SK-N-SH treated with all-trans-retinoic acid at 6 μM for 48 hours (cell line): ENCODE measurements at regions not wholly inside any gene's neighbourhood (a gene's known extent, or its start where the extent isn't known, plus 50 kb on each side); places are given as distances from the start of the nearest gene placed in this dataset.

Experiments
- ATAC-seq: fragments of 200-7000 bp; cut with Tn5 transposase; 3 replicates; pipeline ENCODE4 v1.9.1; 2020; ENCODE audit warnings: mild to moderate bottlenecking, moderate library complexity
- ARNTL ChIP-seq: fragments of 450-650 bp; formaldehyde crosslinking; IDR thresholded peaks from 2 replicates; pipeline ENCODE4 v1.5.0; 2020; ENCODE audit warnings: low read depth, mild to moderate bottlenecking, moderate library complexity, borderline replicate concordance
- BACH2 ChIP-seq: fragments of 250-450 bp; sonication (Bioruptor Pico); IDR thresholded peaks from 2 replicates; pipeline ENCODE4 v1.9.0; 2021; ENCODE audit warnings: mild to moderate bottlenecking, borderline replicate concordance
- CREB5 ChIP-seq: fragments of 250-450 bp; sonication (Bioruptor Pico); IDR thresholded peaks from 2 replicates; pipeline ENCODE4 v1.5.1; 2020; ENCODE audit warnings: low read depth, mild to moderate bottlenecking, moderate library complexity
- CSDC2 ChIP-seq: fragments of 250-450 bp; sonication (Bioruptor Pico); IDR thresholded peaks from 2 replicates; pipeline ENCODE4 v1.5.0; 2020; ENCODE audit warnings: mild to moderate bottlenecking, moderate library complexity
- CSRNP3 ChIP-seq: fragments of 250-450 bp; sonication (Bioruptor Pico); IDR thresholded peaks from 2 replicates; pipeline ENCODE4 v1.5.1; 2021; ENCODE audit warnings: mild to moderate bottlenecking, moderate library complexity
- GLIS3 ChIP-seq: fragments of 250-450 bp; sonication (Bioruptor Pico); IDR thresholded peaks from 2 replicates; pipeline ENCODE4 v1.5.0; 2020; ENCODE audit warnings: mild to moderate bottlenecking, moderate library complexity
- ISL1 ChIP-seq: fragments of 250-450 bp; sonication (Bioruptor Pico); IDR thresholded peaks from 2 replicates; pipeline ENCODE4 v2.1.2; 2022; ENCODE audit warnings: mild to moderate bottlenecking, moderate library complexity
- OSR1 ChIP-seq: fragments of 250-450 bp; sonication (Bioruptor Pico); IDR thresholded peaks from 2 replicates; pipeline ENCODE4 v1.8.0; 2022; ENCODE audit warnings: moderate library complexity, mild to moderate bottlenecking, inconsistent platforms
- PATZ1 ChIP-seq: fragments of 250-450 bp; sonication (Bioruptor Pico); IDR thresholded peaks from 2 replicates; pipeline ENCODE4 v1.8.0; 2020; ENCODE audit warnings: mild to moderate bottlenecking, moderate library complexity, borderline replicate concordance
- POU6F1 ChIP-seq: fragments of 250-450 bp; sonication (Bioruptor Pico); IDR thresholded peaks from 2 replicates; pipeline ENCODE4 v1.8.0; 2021; ENCODE audit warnings: low read depth, mild to moderate bottlenecking, moderate library complexity, borderline replicate concordance
- PPARA ChIP-seq: fragments of 250-450 bp; sonication (Bioruptor Pico); IDR thresholded peaks from 2 replicates; pipeline ENCODE4 v1.5.0; 2020; ENCODE audit warnings: mild to moderate bottlenecking, borderline replicate concordance
- RARB ChIP-seq: fragments of 250-450 bp; sonication (Bioruptor Pico); IDR thresholded peaks from 2 replicates; pipeline ENCODE4 v1.8.0; 2021; ENCODE audit warnings: mild to moderate bottlenecking, moderate library complexity
- SNAI2 ChIP-seq: fragments of 250-450 bp; sonication (Bioruptor Pico); IDR thresholded peaks from 2 replicates; pipeline ENCODE4 v1.5.0; 2020; ENCODE audit warnings: mild to moderate bottlenecking, moderate library complexity
- TOX ChIP-seq: fragments of 250-450 bp; sonication (Bioruptor Pico); IDR thresholded peaks from 2 replicates; pipeline ENCODE4 v1.8.0; 2021; ENCODE audit warnings: mild to moderate bottlenecking, moderate library complexity, borderline replicate concordance
- TSHZ2 ChIP-seq: fragments of 250-450 bp; sonication (Bioruptor Pico); IDR thresholded peaks from 2 replicates; pipeline ENCODE4 v1.5.0; 2020; ENCODE audit warnings: mild to moderate bottlenecking, moderate library complexity
- ZC3H10 ChIP-seq: fragments of 250-450 bp; sonication (Bioruptor Pico); IDR thresholded peaks from 2 replicates; pipeline ENCODE4 v1.5.1; 2021; ENCODE audit warnings: mild to moderate bottlenecking, moderate library complexity
- ZFP3 ChIP-seq: fragments of 250-450 bp; sonication (Bioruptor Pico); IDR thresholded peaks from 2 replicates; pipeline ENCODE4 v1.5.0; 2020; ENCODE audit warnings: mild to moderate bottlenecking, moderate library complexity
- ZFP30 ChIP-seq: fragments of 450-650 bp; formaldehyde crosslinking; IDR thresholded peaks from 2 replicates; pipeline ENCODE4 v1.5.0; 2022; ENCODE audit warnings: mild to moderate bottlenecking, moderate library complexity
- ZNF565 ChIP-seq: fragments of 450-650 bp; formaldehyde crosslinking; conservative IDR thresholded peaks from 2 replicates; pipeline ENCODE4 v1.5.0; 2020; ENCODE audit warnings: low read depth, mild to moderate bottlenecking, moderate library complexity
- ZNF70 ChIP-seq: fragments of 450-650 bp; formaldehyde crosslinking; IDR thresholded peaks from 2 replicates; pipeline ENCODE4 v1.5.0; 2020; ENCODE audit warnings: mild to moderate bottlenecking, moderate library complexity
- ZNF8 ChIP-seq: fragments of 450-650 bp; formaldehyde crosslinking; IDR thresholded peaks from 2 replicates; pipeline ENCODE4 v1.5.0; 2020; ENCODE audit warnings: mild to moderate bottlenecking, moderate library complexity

GRCh38 chr10:20632696-20633095 lies 264.4 kb downstream of the NEBL start (continued):
- TF ChIP-seq BACH2 = no peak
- TF ChIP-seq, all 23 proteins: peak for 0

- ATAC-seq = no peak
- TF ChIP-seq GLIS3 (CRISPR knock-in tag) = no peak
- TF ChIP-seq ARNTL (CRISPR knock-in tag) = no peak
- TF ChIP-seq TSHZ2 (CRISPR knock-in tag) = no peak
- TF ChIP-seq ZNF70 (CRISPR knock-in tag) = no peak
- TF ChIP-seq ZFP30 (CRISPR knock-in tag) = no peak
- TF ChIP-seq BACH2 = no peak
- no peak for TF ChIP-seq SNAI2 (CRISPR knock-in tag)
- TF ChIP-seq PPARA = no peak
- no peak for TF ChIP-seq POU6F1
- TF ChIP-seq OSR1 (CRISPR knock-in tag) = no peak
- TF ChIP-seq ZNF8 = no peak
- no peak for TF ChIP-seq PATZ1 (CRISPR knock-in tag)
- no peak for TF ChIP-seq TOX (CRISPR knock-in tag)
- no peak for TF ChIP-seq ZC3H10 (CRISPR knock-in tag)
Observed at GRCh38 chr10:20631229-20631628, 265.9 kb downstream of the NEBL start.

GRCh38 chr10:20630092-20630643 lies 266.9 kb downstream of the NEBL start:
- TF ChIP-seq ISL1 (CRISPR knock-in tag) = no peak
- TF ChIP-seq BACH2 = no peak
- no peak for TF ChIP-seq CREB5
- no peak for TF ChIP-seq GLIS3 (CRISPR knock-in tag)
- TF ChIP-seq SNAI2 (CRISPR knock-in tag) = no peak
- TF ChIP-seq CSRNP3 (CRISPR knock-in tag) = no peak
- TF ChIP-seq ZNF8 = no peak
- no peak for TF ChIP-seq ZFP3 (CRISPR knock-in tag)
- ATAC-seq = no peak

GRCh38 chr10:20627946-20628507 lies 269.1 kb downstream of the NEBL start:
- no peak for ATAC-seq
- no peak for TF ChIP-seq TSHZ2 (CRISPR knock-in tag)
- no peak for TF ChIP-seq CSRNP3 (CRISPR knock-in tag)
- no peak for TF ChIP-seq CSDC2
- TF ChIP-seq SNAI2 (CRISPR knock-in tag) = no peak
- no peak for TF ChIP-seq PPARA
- no peak for TF ChIP-seq RARB (CRISPR knock-in tag)
- no peak for TF ChIP-seq POU6F1
- no peak for TF ChIP-seq GLIS3 (CRISPR knock-in tag)
- TF ChIP-seq ZNF565 (CRISPR knock-in tag) = no peak
